HG02970 (cell line): ENCODE measurements at regions not wholly inside any gene's neighbourhood (a gene's known extent, or its start where the extent isn't known, plus 50 kb on each side); places are given as distances from the start of the nearest gene placed in this dataset.

Experiments
- ATAC-seq: cut with Tn5 transposase; IDR thresholded peaks from one replicate; pipeline ENCODE4 v1.9.1; 2021; ENCODE audit warnings: mild to moderate bottlenecking, moderate library complexity, moderate number of reproducible peaks; ENCODE audit not compliant: unreplicated experiment, low FRiP score

DNA sequence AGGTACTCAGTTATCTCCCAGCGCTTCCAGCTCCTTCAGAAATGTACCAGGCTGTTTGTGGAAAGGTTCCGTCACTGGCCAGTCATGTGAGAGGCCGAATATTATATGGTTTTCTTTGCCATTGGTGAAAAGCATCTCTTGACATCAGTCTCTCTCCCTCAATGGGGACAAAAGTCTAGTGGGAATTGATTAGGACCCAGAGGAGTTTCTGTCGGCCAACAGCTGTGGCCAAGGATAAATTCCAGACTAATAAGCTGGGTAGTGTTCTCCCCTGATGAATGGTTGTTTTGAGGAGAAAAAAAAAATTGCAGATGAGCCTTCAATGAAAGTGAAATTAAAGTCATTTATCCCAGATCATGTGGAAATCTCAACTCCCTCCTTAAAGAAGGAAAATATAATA is 404.7 kb upstream of the THRB start:
- no peak for ATAC-seq

DNA sequence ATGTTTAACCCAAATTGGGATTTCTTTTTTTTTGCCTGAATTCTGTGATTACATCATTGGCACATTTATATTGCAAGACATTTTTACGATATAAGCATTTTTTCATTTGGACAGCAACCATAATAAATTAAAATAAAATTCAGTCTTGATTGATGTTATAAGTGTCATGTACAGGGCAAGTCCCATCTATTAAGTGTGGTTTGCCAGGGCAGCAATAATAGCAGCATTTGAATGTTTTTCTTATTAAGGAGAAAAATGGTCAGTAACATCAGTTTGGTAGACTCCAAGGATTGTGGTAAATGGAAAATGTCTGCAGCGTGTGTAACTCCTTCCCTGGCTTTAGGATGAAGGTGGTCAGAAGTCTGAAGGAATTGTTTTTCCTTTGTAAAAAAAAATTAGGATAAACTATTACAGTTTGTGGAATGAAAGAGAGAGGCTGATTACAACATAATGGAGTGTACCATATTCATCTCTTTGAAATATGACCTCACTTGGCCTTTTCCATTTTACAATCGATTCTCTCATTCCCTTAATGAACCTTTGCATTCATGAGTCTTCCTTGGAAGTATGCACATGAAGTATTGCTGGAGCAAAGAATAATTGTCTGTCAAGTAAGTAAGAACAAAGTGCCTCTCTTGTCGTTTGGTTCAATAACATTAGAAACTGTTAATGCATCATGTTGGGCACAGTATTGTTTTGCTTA is 405.4 kb upstream of the THRB start:
- no peak for ATAC-seq

DNA sequence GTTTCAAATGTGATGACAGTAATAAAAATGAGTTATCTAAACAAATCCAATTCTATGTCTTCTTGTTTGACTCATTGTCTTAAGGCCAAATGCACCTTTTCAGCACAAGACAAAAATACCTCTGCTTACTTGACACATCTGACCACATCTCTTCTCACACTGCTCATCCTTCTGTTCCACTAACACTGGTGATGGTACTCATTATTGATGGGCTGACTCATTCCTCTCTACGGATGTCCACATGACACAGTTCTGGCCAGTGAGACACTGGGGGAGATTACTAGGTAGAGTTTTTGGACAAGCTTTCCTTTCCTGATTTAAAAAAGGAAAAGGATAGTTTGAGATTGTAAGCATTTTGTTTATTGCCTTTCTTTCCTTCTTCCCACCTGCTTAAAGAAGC is 410.6 kb upstream of the THRB start:
- no peak for ATAC-seq

GRCh38 chr3:24907106-24907505 is 412.5 kb upstream of the THRB start:
- ATAC-seq = no peak

- no peak for ATAC-seq
Measured at GRCh38 chr3:24911076-24911475, 416.4 kb upstream of the THRB start.

GRCh38 chr3:24915639-24916038 is 421.0 kb upstream of the THRB start:
- no peak for ATAC-seq

GRCh38 chr3:24917908-24918307 is 423.3 kb upstream of the THRB start:
- ATAC-seq = no peak

DNA sequence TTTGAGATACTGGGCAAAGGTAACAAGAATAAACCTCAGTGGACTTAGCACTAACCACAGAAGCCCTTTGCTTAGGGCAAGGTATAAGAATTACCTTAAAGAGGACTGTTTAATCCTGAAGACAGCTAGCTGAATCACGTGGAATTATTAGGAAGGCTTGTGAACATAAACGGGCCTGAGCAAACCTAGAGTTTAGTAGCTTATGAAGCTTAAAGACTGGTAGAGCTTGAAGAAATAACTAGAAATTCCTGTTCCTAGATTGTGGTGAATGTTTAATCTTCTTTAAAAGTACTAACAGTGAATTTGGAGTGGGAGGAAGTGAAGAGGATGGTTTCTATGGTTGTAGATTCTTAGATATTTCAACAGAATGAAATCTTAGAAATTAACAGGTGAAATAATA is 428.9 kb upstream of the THRB start:
- ATAC-seq = no peak

GRCh38 chr3:24929521-24929920 is 434.9 kb upstream of the THRB start:
- ATAC-seq = no peak

DNA sequence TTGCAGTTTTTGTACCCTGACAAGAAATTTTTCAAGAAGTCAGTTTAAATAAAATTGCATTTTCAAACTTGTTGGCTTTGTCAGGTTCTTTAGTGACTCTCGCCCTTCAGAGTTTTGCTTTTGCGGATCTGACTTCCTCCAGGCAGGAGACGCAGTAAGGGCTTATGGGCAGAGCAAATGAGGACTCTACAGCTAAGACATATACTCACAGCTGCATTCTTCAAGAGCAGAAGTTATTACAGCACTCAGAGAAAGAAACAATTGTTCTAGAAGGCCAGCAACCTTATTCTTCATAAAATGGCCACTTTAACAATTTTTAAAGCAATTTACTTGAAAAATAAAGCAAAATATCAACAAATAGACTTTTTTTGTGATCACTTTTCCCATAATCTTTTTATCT is 438.8 kb upstream of the THRB start:
- ATAC-seq = no peak

- ATAC-seq = no peak
Measured at GRCh38 chr3:24936574-24936973, 441.9 kb upstream of the THRB start.

DNA sequence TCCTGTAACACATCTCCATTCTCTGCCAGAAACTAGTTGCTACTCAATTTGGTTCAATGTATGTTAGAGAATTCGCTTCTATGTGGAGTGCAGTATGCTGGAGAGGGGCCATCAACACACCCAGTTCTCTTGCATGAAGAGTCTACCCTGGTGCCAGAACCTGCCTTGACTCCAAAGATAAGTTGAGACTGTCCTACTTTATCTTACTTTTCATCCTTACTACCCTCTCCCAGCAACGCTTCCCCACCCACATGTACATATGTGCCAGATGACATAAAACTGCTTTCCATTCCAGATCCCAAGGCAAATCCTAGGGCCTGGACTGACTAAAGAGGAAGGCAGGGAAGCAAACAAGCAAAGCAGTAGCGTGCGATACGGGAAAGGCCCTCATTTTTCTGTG is 442.6 kb upstream of the THRB start:
- ATAC-seq = no peak

GRCh38 chr3:24937780-24938179 is 443.1 kb upstream of the THRB start:
- no peak for ATAC-seq

DNA sequence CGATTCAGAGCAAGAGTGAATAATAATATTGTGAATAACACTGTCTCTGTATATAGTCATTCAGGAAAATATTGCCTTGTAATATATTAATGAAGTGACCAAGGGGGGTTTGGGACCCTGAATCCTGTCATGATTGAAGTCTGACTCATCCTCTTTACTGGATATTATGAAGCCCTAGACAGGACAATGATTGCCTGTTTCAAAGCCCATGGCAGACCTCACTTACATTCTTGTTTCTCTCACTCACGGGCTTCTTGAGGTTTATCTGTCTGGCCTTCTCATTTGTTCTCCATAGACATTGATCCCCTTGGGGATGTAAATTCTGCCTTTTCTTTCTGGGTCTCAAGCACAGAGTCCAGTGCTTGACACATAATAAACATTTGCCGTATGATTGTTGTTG is 449.3 kb upstream of the THRB start:
- ATAC-seq = no peak

GRCh38 chr3:24944805-24945520 is 450.3 kb upstream of the THRB start:
- ATAC-seq = no peak

DNA sequence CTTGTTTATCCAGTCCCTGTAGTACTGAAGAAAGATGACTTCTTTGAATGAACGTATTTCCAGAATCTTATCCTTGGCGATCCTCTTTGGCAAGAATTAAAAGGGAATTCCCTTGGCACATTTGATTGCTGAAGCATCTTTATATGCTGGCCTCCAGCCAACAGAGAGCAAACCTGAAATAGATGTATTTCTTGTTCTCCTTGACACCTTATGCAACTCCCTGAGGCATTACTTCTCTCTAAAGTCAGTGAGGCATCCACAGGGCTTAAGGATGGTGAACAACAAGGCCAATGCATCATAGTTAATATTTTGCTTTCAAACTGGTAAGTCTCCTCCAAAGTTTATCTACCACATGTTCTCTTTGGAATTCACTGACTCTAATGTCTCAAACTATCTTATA is 450.9 kb upstream of the THRB start:
- ATAC-seq = no peak

- no peak for ATAC-seq
Measured at GRCh38 chr3:24947103-24947502, 452.5 kb upstream of the THRB start.

DNA sequence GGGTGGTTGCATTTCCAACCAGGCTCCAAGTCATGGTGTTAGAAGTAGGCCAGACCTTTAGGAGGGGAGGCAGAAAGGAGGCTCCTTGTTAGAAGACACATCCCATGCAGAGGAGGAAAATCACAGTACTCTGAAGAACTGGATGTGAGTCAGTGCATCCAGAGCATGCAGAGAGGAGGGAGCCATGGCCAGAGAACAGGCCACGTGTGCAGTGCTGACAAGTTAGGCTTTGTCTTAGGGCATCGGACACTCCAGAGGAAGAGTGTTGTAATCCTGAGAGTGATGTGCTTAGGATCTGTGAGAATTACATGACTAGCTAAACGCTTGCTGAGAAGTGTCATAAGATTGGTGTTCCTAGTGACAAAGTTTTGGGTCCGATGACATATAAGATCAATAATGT is 456.5 kb upstream of the THRB start:
- ATAC-seq = no peak

DNA sequence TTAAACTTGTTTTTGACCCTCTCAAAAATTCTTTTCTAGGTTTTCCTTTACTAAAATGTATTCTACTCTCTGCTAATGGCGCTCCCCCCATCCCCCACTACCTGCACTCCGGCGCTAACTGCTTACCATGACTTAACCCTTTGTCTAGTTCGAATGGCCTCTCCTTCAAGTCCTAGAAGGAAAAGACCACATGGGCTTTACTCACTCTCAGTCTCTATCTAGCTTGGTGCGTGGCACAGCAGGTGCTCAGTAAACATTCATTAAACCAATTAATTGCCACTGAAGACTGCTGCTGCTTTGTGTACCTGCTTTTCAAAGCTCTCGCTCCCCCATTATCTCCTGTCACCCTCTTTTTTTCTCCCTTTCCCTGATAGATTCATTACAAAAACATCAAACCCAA is 457.7 kb upstream of the THRB start:
- no peak for ATAC-seq

- no peak for ATAC-seq
Measured at GRCh38 chr3:24953060-24953771, 458.6 kb upstream of the THRB start.

GRCh38 chr3:24956613-24957012 is 462.0 kb upstream of the THRB start:
- ATAC-seq = no peak

- ATAC-seq = no peak
Measured at GRCh38 chr3:24958271-24958670, 463.6 kb upstream of the THRB start.
